Suprapubic skin (tissue), 4 donors: ENCODE measurements at regions not wholly inside any gene's neighbourhood (a gene's known extent, or its start where the extent isn't known, plus 50 kb on each side); places are given as distances from the start of the nearest gene placed in this dataset.

Source experiments
- CTCF ChIP-seq, 2 donors: fragments of 200-600 bp in 1 of 2; fragments of 450-650 bp in 1 of 2; sonication (generic) in 1 of 2; IDR thresholded peaks; one replicate each; pipeline ENCODE4 v1.5.1; 2016 to 2019; ENCODE audit warnings: antibody characterized with exemption in 2 of 2, mild to moderate bottlenecking in 1 of 2, moderate library complexity in 1 of 2
- EP300 ChIP-seq: sonication (generic); formaldehyde crosslinking; IDR thresholded peaks from one replicate; pipeline ENCODE4 v1.6.1; 2017; ENCODE audit warnings: antibody characterized with exemption
- POLR2A ChIP-seq, 2 donors: fragments of 450-650 bp; IDR thresholded peaks; one replicate each; pipeline ENCODE4 v1.6.1; 2017; ENCODE audit warnings: antibody characterized with exemption in 2 of 2, mild to moderate bottlenecking in 2 of 2, moderate library complexity in 2 of 2
- POLR2AphosphoS5 ChIP-seq, 3 donors: sonication (generic); formaldehyde crosslinking; IDR thresholded peaks; one replicate each; pipeline ENCODE4 v1.6.1; 2017; ENCODE audit warnings: antibody characterized with exemption in 3 of 3

GRCh38 chr12:34257093-34257492 is 234.8 kb downstream of the ALG10 start:
- TF ChIP-seq POLR2A (IDR thresholded peaks at IDR 0.05): no peak
- no peak for TF ChIP-seq CTCF (IDR thresholded peaks at IDR 0.05)
- TF ChIP-seq EP300: no peak
- no peak for TF ChIP-seq POLR2AphosphoS5 (IDR thresholded peaks at IDR 0.05)
